Kidney (tissue), 13 donors: ENCODE measurements at regions not wholly inside any gene's neighbourhood (a gene's known extent, or its start where the extent isn't known, plus 50 kb on each side); places are given as distances from the start of the nearest gene placed in this dataset.

Experiments
- DNase-seq, 5 donors: peaks; one replicate each; pipeline ENCODE4 v3.0.0-alpha.2; 2013 to 2020
- FAIRE-seq: peaks from 2 replicates; lab custom pipeline; 2012; peaks lifted over from hg19 to GRCh38; lab: Jason Lieb, UNC
- H3K27ac ChIP-seq, 2 donors: one replicate each; pipeline ENCODE4 v1.7.0; 2013; ENCODE audit warnings: low read depth in 2 of 2, low read length in 2 of 2, inconsistent platforms in 1 of 2
- H3K27me3 ChIP-seq: one replicate; pipeline ENCODE4 v1.7.1; 2013; ENCODE audit warnings: low read length, inconsistent platforms; ENCODE audit not compliant: control insufficient read depth, insufficient read depth
- H3K36me3 ChIP-seq, 3 donors: one replicate each; pipeline versions ENCODE4 v1.7.0 to v1.7.1; 2013; ENCODE audit warnings: low read length in 3 of 3, control low read depth in 1 of 3, inconsistent platforms in 1 of 3; ENCODE audit not compliant: insufficient read depth in 3 of 3, control insufficient read depth in 2 of 3
- H3K4me1 ChIP-seq, 3 donors: one replicate each; pipeline versions ENCODE4 v1.7.0 to v1.7.1; 2013; ENCODE audit warnings: low read length in 3 of 3, inconsistent platforms in 1 of 3, low read depth in 1 of 3; ENCODE audit not compliant: control insufficient read depth in 2 of 3, insufficient read depth in 2 of 3
- H3K4me3 ChIP-seq, 3 donors: one replicate each; pipeline versions ENCODE4 v1.7.0 to v1.8.1; 2013; ENCODE audit warnings: low read length in 3 of 3, control low read depth in 1 of 3, inconsistent platforms in 1 of 3
- H3K9ac ChIP-seq, 3 donors: one replicate each; pipeline versions ENCODE4 v1.7.0 to v1.7.1; 2013; ENCODE audit warnings: low read length in 3 of 3, control low read depth in 1 of 3, inconsistent platforms in 1 of 3
- H3K9me3 ChIP-seq, 3 donors: one replicate each; pipeline versions ENCODE4 v1.7.0 to v1.7.1; 2013; ENCODE audit warnings: low read length in 3 of 3, control low read depth in 1 of 3, inconsistent platforms in 1 of 3; ENCODE audit not compliant: control insufficient read depth in 2 of 3, insufficient read depth in 1 of 3
- intact Hi-C: fragments of 100-400 bp; cut with DNase I; formaldehyde crosslinking; loops from one replicate; pipeline ENCODE4 v1.11.1; 2022
- TF ChIP-seq, protein P1 (sequence below): IDR thresholded peaks from 3 replicates; pipeline ENCODE4 v1.5.1; 2012; ENCODE audit warnings: mild to moderate bottlenecking, moderate library complexity, borderline replicate concordance; ENCODE audit not compliant: insufficient read depth; ENCODE audit errors: extremely low read depth
- donor health status: control.
- donor health status: control.
- donor health status: control.
- donor health status: control.
- donor health status: control.
- donor health status: DM: yes; HTN: yes; CAD: no.
- donor health status: Normal renal cell carcinoma (clear cell type).

DNA sequence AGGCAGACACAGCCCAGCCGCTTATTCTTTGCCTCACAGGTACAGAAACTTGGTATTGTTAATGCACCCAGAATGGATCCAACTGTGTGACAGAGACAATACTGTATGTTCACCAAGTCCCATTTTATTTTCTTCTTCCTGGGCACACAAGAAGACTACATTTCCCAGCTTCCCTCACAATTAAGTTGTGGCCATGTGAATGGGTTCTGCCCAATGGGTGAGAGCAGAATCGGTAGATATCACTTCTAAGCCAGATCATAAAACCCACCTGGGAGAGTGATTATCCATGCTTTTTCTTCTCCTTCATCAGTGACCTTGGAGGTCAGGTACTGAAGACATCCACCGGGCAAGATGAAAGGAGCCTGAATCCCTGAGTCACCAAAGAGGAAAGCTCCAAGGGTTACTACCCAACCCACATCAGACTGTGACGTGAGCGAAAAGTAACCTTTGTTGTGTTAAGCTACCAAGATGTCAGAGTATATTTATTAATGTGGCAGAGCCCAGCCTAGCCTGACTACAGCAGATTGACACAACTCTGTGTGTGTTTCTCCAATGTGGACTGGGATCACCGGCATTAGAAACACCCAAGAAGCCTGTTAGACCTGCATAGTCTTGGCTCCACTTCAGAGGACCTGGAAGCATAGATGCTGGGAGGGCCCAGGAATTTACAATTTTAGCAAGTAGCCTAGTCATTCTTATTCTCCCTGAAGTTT lies 79.1 kb upstream of the GRIK3 start:
- intact Hi-C loops, result no loop called here
- FAIRE-seq (no peak), DNase-seq (no peak)
- Histone ChIP-seq H3K4me3 (no peak overlapping the region), H3K9ac (no peak overlapping the region), H3K9me3 (no peaks in the 10 kb centered on the region), H3K36me3 (no peaks in the 10 kb centered on the region), H3K27me3 (no peaks in the 10 kb centered on the region), H3K4me1 (no peaks in the 10 kb centered on the region), H3K27ac (no peak overlapping the region)
- TF ChIP-seq, protein P1, sequence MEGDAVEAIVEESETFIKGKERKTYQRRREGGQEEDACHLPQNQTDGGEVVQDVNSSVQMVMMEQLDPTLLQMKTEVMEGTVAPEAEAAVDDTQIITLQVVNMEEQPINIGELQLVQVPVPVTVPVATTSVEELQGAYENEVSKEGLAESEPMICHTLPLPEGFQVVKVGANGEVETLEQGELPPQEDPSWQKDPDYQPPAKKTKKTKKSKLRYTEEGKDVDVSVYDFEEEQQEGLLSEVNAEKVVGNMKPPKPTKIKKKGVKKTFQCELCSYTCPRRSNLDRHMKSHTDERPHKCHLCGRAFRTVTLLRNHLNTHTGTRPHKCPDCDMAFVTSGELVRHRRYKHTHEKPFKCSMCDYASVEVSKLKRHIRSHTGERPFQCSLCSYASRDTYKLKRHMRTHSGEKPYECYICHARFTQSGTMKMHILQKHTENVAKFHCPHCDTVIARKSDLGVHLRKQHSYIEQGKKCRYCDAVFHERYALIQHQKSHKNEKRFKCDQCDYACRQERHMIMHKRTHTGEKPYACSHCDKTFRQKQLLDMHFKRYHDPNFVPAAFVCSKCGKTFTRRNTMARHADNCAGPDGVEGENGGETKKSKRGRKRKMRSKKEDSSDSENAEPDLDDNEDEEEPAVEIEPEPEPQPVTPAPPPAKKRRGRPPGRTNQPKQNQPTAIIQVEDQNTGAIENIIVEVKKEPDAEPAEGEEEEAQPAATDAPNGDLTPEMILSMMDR, result no peak

DNA sequence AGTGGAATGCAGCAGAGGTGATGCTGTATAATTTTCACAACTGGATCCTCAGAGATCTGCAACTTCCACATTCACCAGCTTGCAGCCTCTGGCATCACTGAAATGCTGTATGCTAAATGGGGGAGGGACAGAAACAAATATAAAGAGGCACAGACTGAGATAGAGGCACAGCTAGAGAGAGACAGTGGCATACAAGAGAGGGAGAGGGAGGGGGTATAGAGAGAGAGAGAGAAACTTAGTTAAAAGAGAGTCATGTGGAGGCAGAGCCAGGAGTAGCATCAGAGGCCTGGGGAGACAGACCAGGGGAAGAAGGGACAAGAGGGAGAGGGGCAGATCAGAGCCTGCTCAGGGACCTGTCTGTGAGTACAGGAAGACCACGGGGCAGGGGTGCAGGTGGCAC lies 84.5 kb upstream of the GRIK3 start:
- Histone ChIP-seq H3K9me3 (peaks cover 0 to 13% (median 0%) of the 10 kb centered on the region in 3 donors), H3K27ac (no peak overlapping the region), H3K4me3 (no peak overlapping the region), H3K4me1 (no peaks in the 10 kb centered on the region), H3K9ac (no peak overlapping the region), H3K27me3 (no peaks in the 10 kb centered on the region), H3K36me3 (no peaks in the 10 kb centered on the region)
- DNase-seq, result no peak
- FAIRE-seq, result no peak
- TF ChIP-seq, protein P1, result no peak
- intact Hi-C loops, result no loop called here

DNA sequence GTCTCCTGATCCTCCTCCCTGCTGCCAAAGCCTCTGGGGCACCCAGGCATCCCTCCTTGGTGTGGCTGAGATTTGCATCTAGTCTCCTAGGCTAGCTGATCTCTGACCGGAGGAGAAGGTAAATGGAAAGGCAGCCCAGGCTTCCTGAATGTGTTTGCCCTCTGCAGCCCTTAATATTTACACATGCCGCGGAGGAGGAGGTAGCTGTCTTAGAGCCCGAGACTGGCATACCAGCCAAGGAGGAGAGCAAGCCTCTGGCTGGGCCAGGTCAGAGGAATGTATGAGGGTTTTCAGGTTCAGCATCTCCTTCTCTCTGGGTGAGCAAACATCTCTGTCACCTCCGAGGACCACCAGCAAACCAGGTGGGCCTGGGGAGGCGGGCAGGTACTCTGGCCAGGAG lies 86.0 kb upstream of the GRIK3 start:
- TF ChIP-seq, protein P1, result no peak
- intact Hi-C loops, result no loop called here
- FAIRE-seq, result no peak
- peaks cover 0 to 13% (median 0%) of the 10 kb centered on the region in 3 donors for H3K9me3 ChIP-seq
- H3K4me1 ChIP-seq, result no peaks in the 10 kb centered on the region
- H3K27ac ChIP-seq, result no peak overlapping the region
- H3K4me3 ChIP-seq, result no peak overlapping the region
- no peaks in the 10 kb centered on the region for H3K27me3 ChIP-seq
- no peak for DNase-seq
- no peak overlapping the region for H3K9ac ChIP-seq
- no peaks in the 10 kb centered on the region for H3K36me3 ChIP-seq
